ENCODE measurements at regions not wholly inside any gene's neighbourhood (a gene's known extent, or its start where the extent isn't known, plus 50 kb on each side); places are given as distances from the start of the nearest gene placed in this dataset.
"Not testable (repeated sequence)": the region's sequence is repeated elsewhere in the genome, so short reads cannot be mapped to it uniquely, and the experiment has no call there.

- FAIRE-seq = no peak
- no peak overlapping the region for H3K27ac ChIP-seq (ENCODE audit: control insufficient read depth, insufficient read depth, low read length)
- dilution Hi-C loops (cut with MboI; ENCODE audit: extremely low pct_ligation_motif_present, low sequenced_read_pairs) = no loop called here
These were observed 244.9 kb downstream of the DMAC1 start for GRCh38 chr9:7554699-7555098.

GRCh38 chr9:7552706-7553105, 246.9 kb downstream of the DMAC1 start:
- H3K9ac ChIP-seq (ENCODE audit: control insufficient read depth, extremely low read depth, insufficient read depth, low read length); H3K4me3 ChIP-seq (ENCODE audit: control insufficient read depth in 2 of 3, extremely low read depth in 1 of 3, insufficient read depth in 2 of 3, low read depth in 1 of 3, low read length in 3 of 3); H3K9me1 ChIP-seq (ENCODE audit: control insufficient read depth, extremely low read depth, insufficient read depth, low read length); FAIRE-seq; H4K20me1 ChIP-seq (ENCODE audit: control insufficient read depth, extremely low read depth, insufficient read depth, low read length); H3K27me3 ChIP-seq (ENCODE audit: control insufficient read depth, extremely low read depth, insufficient read depth, low read length); H3K79me2 ChIP-seq (ENCODE audit: control insufficient read depth, insufficient read depth, low read length); H3K27ac ChIP-seq (ENCODE audit: control insufficient read depth, insufficient read depth, low read length); H2AFZ ChIP-seq (ENCODE audit: control insufficient read depth, low read length); dilution Hi-C loops (cut with MboI; ENCODE audit: extremely low pct_ligation_motif_present, low sequenced_read_pairs); DNase-seq (ENCODE audit: low read depth, low spot score); H3K4me2 ChIP-seq (ENCODE audit: control insufficient read depth, extremely low read depth, insufficient read depth, low read depth, low read length); H3K4me1 ChIP-seq (ENCODE audit: control insufficient read depth, extremely low read depth, insufficient read depth, low read length); H3K36me3 ChIP-seq (ENCODE audit: control insufficient read depth in 2 of 2, extremely low read depth in 1 of 2, insufficient read depth in 2 of 2, low read length in 2 of 2); H3K9me3 ChIP-seq (ENCODE audit: control insufficient read depth, low read depth, low read length): not testable (repeated sequence)

More at GRCh38 chr9:7554699-7555098, 244.9 kb downstream of the DMAC1 start:
- Histone ChIP-seq H3K4me3 (ENCODE audit: control insufficient read depth in 2 of 3, extremely low read depth in 1 of 3, insufficient read depth in 2 of 3, low read depth in 1 of 3, low read length in 3 of 3) (no peak overlapping the region), H3K36me3 (ENCODE audit: control insufficient read depth in 2 of 2, extremely low read depth in 1 of 2, insufficient read depth in 2 of 2, low read length in 2 of 2) (no peaks in the 10 kb centered on the region), H3K4me1 (ENCODE audit: control insufficient read depth, extremely low read depth, insufficient read depth, low read length) (no peaks in the 10 kb centered on the region), H3K9me1 (ENCODE audit: control insufficient read depth, extremely low read depth, insufficient read depth, low read length) (no peaks in the 10 kb centered on the region), H3K9me3 (ENCODE audit: control insufficient read depth, low read depth, low read length) (no peaks in the 10 kb centered on the region), H3K27me3 (ENCODE audit: control insufficient read depth, extremely low read depth, insufficient read depth, low read length) (no peaks in the 10 kb centered on the region), H2AFZ (ENCODE audit: control insufficient read depth, low read length) (no peak overlapping the region), H4K20me1 (ENCODE audit: control insufficient read depth, extremely low read depth, insufficient read depth, low read length) (no peaks in the 10 kb centered on the region), H3K4me2 (ENCODE audit: control insufficient read depth, extremely low read depth, insufficient read depth, low read depth, low read length) (no peak overlapping the region), H3K9ac (ENCODE audit: control insufficient read depth, extremely low read depth, insufficient read depth, low read length) (no peak overlapping the region), H3K79me2 (ENCODE audit: control insufficient read depth, insufficient read depth, low read length) (no peaks in the 10 kb centered on the region)
- DNase-seq (ENCODE audit: low read depth, low spot score) = no peak
- TF ChIP-seq EZH2 (IDR thresholded peaks at IDR 0.05; ENCODE audit: low read length) (no peak), CTCF (optimal IDR thresholded peaks at IDR 0.05 in 1 of 3, IDR thresholded peaks at IDR 0.05 in 1 of 3, conservative IDR thresholded peaks at IDR 0.05 in 1 of 3; ENCODE audit: extremely low read depth in 1 of 3, insufficient read depth in 2 of 3, low read length in 3 of 3) (no peak)

- TF ChIP-seq CTCF (optimal IDR thresholded peaks at IDR 0.05 in 1 of 3, IDR thresholded peaks at IDR 0.05 in 1 of 3, conservative IDR thresholded peaks at IDR 0.05 in 1 of 3; ENCODE audit: extremely low read depth in 1 of 3, insufficient read depth in 2 of 3, low read length in 3 of 3) = no peak
- TF ChIP-seq EZH2 (IDR thresholded peaks at IDR 0.05; ENCODE audit: low read length) = no peak
- Histone ChIP-seq H3K4me1 (ENCODE audit: control insufficient read depth, extremely low read depth, insufficient read depth, low read length) (no peaks in the 10 kb centered on the region), H4K20me1 (ENCODE audit: control insufficient read depth, extremely low read depth, insufficient read depth, low read length) (no peaks in the 10 kb centered on the region), H3K36me3 (ENCODE audit: control insufficient read depth in 2 of 2, extremely low read depth in 1 of 2, insufficient read depth in 2 of 2, low read length in 2 of 2) (no peaks in the 10 kb centered on the region), H3K9ac (ENCODE audit: control insufficient read depth, extremely low read depth, insufficient read depth, low read length) (no peak overlapping the region), H2AFZ (ENCODE audit: control insufficient read depth, low read length) (no peak overlapping the region), H3K9me1 (ENCODE audit: control insufficient read depth, extremely low read depth, insufficient read depth, low read length) (no peaks in the 10 kb centered on the region), H3K27me3 (ENCODE audit: control insufficient read depth, extremely low read depth, insufficient read depth, low read length) (no peaks in the 10 kb centered on the region), H3K27ac (ENCODE audit: control insufficient read depth, insufficient read depth, low read length) (no peak overlapping the region), H3K9me3 (ENCODE audit: control insufficient read depth, low read depth, low read length) (no peaks in the 10 kb centered on the region), H3K4me3 (ENCODE audit: control insufficient read depth in 2 of 3, extremely low read depth in 1 of 3, insufficient read depth in 2 of 3, low read depth in 1 of 3, low read length in 3 of 3) (no peak overlapping the region), H3K4me2 (ENCODE audit: control insufficient read depth, extremely low read depth, insufficient read depth, low read depth, low read length) (no peak overlapping the region), H3K79me2 (ENCODE audit: control insufficient read depth, insufficient read depth, low read length) (no peaks in the 10 kb centered on the region)
- dilution Hi-C loops (cut with MboI; ENCODE audit: extremely low pct_ligation_motif_present, low sequenced_read_pairs) = no loop called here
- FAIRE-seq (no peak), DNase-seq (ENCODE audit: low read depth, low spot score) (no peak)
These were observed 250.3 kb downstream of the DMAC1 start for GRCh38 chr9:7549249-7549648.

Data from keratinocyte (primary cell).